ENCODE measurements at regions not wholly inside any gene's neighbourhood (a gene's known extent, or its start where the extent isn't known, plus 50 kb on each side); places are given as distances from the start of the nearest gene placed in this dataset.

DNA sequence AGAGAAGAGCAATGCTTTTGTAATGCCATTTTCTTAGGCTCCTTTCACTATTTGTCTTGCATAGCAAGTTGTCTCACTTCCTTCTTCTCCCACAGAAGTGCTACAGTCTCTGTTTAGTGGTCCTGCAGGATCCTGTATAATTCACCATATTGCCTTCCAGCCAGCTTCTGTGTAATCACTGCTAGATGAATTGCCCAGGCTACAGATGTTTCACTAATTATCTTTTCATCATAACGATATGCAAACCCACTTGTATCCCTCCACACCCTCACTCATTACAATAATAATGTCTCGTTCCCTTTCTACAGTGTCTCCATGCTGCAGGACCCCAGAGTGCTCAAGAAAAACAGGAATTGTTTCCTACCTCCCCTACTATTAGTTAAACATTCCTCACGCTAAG is 402.9 kb downstream of the TBL1XR1 start:
- DNase-seq (ENCODE audit: low spot score) = no peak

DNA sequence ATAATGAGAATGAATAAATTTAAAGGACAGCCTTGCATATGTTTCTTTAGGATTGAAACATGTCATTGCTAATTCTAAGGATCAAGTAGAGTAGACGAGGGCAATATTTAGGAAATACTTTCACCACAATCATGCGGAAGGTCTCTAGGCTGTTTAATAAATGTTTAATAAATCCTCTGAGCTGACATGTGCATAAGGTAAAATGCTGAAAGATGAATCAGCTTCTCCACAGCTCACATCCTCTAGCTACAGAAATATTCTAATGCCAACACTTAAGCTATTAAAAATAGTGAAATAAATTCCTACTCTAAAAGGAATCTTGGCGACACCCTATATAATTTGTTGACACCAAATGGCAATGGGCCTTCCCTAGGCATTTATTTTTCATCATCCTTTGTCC is 407.3 kb downstream of the TBL1XR1 start:
- no peak for DNase-seq (ENCODE audit: low spot score)

DNA sequence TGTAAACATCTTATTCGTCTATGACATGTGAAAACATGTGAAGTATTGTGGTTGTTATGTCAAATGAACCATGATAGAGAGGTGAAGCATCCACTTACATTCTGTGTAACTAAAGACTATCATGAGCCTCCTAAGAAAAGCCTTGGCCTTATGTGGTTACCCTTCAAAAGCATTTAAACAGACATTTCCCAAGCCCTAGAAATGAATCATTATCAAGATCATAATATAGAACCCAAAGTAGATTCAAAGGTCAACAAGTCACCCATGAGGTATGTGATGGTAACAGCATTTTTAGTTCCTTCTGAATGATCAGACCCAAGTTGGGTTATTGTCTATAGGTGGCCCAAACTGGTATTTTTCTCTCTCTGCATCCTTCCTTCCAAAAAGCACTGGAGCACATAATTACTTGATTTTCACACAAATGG is 408.0 kb downstream of the TBL1XR1 start:
- no peak for DNase-seq (ENCODE audit: low spot score)

DNA sequence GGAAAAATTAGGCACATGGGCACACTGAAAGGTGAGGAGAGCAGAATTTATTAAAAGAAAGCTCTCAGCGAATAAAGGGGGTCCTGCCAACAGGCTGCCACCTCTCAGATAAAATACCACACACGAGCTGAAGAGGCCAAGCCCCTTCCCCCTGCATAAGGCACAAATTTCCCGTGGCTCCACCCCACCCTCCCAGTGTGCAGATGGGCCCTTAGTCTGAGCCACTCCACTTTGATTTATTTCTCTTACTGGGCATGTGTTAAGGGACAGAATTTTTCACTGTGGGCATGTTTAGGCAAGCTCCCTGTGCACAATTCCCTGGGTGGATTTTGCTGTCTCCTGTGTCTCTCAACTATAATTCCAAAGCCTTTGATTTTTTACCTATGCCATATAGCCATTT is 409.8 kb downstream of the TBL1XR1 start:
- no peak for DNase-seq (ENCODE audit: low spot score)

DNA sequence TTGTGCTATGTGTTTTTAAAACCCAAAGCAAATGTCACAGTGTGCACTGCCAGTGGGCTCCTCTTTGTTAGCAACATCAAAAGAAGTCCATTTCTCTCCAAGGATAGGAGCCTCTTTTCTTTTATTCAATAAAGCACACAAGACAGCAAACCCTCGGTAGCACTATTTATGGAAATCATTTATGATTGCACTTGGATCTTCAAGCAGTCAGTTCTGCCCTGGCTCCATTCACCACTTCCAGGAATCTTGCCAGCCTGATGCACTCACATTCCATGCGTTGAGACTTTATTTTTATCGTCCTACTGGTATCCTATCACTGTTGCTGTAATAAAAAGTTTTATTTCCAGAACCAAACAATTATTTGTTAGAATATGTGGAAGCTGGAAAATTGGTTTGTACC is 412.1 kb downstream of the TBL1XR1 start:
- no peak for DNase-seq (ENCODE audit: low spot score)

DNA sequence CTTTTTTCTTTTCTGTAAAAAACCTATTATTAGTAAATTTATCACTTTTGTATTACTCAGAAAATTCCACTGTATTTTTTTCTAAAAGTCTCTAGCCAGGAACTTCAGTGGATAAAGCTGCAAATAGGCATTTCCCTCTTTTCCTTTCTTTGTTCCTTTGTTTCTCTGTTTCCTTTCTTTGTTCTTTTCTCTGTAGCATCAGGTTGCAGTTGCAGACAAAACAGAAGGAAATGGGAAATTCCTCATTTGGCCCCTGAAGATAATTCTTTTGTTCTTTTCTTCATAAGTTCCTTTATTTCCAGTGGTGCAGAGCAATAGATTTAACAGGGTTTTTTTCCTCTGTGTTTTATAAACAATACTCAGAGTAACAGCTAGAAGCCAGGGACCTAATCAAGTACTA is 416.5 kb downstream of the TBL1XR1 start:
- DNase-seq (ENCODE audit: low spot score) = no peak

DNA sequence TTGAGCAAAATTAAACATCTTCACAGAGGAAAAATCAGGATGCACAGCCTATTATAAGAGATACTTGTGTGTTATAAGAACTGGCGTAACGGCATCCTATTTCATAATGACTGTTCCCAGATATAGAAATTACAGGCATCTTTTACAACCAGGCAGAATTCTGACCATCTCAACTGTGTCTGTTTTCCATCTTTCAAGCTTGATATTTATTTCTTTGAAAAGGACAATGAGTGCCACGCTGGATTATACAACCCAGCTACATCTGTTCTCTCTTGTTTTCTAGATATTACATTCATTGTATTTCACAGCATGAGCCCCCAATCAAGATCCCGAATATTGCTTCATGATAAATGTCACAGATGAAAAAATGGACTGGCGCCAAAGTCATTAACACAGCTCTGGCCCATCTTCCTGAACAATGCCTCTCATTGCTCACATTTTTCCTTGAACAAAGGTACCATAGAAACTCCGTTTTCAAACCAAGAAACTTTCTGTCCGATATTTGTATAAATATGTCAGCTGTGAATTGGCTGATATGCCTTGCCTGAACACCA is 420.6 kb downstream of the TBL1XR1 start:
- DNase-seq (ENCODE audit: low spot score) = no peak

DNA sequence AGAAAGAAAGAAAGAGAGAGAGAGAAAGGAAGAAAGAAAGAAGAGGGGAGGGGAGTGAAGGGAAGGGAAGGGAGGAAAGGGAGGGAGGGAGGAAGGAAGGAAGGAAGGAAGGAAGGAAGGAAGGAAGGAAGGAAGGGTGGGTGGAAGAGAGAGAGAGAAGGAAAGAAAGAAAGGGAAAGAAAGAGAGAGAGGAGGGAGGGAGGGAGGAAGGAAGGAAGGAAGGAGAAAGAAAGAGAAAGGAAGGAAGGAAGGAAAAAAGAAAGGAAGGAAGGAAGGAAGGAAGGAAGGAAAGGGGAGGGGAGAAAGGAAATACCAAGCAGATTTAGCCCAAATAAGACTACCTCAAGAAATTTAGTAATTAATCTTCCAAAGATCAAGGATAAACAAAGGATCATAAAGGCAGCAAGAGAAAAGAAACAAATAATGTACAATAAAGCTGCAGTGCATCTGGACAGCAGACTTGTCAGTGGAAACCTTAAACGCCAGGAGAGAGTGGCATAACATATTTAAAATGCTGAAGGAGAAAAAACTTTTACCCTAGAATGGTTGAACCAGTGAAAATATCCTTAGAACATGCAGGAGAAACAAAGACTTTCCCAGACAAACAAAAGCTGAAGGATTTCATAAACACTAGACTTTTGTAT is 427.6 kb downstream of the TBL1XR1 start:
- DNase-seq (ENCODE audit: low spot score) = no peak

DNA sequence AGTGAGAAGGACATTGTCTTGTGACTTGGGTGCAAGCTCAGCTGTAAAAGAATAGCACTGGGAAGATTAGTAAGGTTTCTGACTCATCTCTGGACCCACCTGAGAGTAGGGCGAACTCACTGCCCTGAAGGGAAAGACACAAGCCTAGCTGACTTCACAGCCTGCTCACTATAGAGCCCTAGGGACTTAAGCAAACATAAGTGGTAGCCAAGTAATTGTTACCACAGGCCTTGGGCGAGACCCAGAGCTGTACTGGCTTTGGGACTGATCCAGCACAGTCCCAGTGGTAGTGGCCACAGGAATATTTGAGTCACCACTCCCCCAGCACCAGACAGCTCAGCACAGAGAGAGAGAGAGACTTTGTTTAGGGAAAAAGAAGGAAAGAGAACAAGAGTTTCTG is 429.9 kb downstream of the TBL1XR1 start:
- DNase-seq (ENCODE audit: low spot score) = no peak

DNA sequence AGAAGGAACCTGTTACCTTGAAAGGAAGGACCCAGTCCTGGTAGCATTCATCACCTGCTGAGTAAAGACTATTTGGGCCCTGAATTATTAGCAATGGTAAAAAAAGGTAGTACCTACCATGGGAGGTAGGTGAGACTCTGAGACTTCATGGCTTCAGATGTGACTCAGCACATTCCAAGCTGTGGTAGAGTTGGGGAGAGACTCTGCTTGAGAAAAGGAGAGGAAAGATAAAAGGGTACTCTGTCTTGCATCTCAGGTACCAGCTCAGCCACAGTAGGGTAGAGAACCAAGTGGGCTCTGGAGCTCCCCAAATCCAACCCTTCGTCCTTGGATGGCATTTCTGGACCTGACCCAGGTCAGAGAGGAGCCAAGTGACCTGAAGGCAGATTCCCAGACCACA is 430.4 kb downstream of the TBL1XR1 start:
- no peak for DNase-seq (ENCODE audit: low spot score)

DNA sequence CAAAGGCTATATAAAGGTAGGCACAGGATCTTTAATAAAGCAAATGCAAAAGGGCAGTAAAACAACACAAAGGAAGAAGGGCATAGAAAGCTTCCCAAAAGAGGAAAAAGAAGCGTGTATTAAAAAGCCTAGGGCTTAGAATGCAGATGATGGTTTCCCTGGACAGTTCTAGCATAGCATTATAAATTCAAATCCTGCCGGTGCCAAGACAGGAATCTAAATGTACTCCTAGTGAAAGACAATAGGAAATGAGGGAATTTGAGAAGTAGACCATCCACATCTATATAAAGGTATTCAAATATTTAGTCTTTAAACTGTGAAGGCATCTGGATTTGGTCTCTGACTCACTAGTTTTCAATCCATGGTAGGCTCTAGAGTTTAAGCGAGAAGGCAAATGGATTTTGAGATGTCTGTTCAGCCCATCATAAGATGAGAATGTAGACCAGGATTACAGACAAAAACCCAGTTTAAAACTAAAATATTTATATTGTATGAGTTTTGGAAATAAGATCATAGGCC is 431.8 kb downstream of the TBL1XR1 start:
- no peak for DNase-seq (ENCODE audit: low spot score)

DNA sequence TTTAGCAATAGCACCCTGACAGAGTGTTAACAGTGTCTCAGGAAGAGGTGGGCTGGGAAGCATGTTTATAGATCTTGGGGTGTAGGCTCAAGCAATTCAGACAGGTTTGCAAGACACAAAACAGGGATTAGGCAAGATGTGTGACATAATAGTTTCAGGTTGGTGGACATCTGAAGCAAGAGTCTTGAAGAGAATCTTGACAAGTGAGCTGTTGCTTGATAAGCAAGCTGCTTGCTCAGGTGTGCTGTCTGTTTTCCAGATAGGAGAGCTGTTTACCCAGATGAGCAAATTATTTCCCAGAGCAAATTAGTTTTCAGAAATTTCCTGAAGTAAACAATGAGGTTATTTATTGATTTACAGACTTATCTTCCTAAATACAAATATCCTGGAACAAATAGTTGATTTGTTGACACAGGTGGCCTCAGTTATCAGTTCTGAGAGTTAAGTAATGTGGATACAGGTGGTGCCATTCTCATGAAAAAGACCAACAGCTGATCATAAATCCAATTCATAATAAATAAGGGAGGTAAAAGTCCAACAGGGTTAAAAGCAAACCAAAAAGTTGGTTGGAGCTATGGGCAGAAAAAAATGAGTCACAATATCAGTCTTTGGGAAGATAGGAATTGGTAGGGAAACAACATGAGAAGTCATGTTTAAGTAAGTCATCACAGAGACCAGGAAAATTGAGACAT is 437.3 kb downstream of the TBL1XR1 start:
- DNase-seq (ENCODE audit: low spot score) = no peak

DNA sequence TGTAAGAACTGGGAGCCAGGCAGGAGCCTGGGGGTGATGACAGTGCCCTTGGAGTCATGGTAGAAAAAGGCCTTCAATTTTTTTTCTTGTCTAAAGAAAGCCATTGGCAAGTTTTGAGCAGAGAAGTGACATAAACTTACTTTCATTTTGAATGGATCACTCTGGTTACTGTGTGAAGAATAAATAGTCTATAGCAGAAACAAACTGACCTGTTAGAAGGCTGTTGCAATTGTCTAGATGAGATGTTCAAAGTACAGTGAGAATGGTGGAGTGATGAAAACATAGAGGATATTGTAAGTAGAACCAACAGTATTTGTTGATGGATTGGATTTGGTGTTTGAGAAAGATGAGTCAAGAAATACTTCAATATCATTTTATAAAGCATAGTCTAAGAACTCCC is 439.9 kb downstream of the TBL1XR1 start:
- DNase-seq (ENCODE audit: low spot score) = no peak

DNA sequence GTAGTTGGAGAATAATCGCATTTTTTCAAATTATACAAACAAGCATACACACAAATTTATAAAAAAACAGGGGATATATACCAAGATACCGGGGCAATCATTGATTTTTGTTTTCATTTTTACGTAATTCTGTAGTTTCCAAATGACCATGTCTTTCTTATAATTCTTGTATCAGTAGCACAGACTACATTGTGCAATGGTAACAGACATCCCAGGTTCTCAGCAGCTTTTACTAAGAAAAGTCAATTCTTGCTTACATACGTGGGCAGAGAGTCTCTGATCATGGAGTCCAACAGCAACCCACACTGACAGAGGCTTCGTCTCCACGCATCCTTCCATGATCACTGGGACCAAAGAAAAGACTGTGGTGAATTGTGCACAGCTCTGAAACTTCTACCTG is 441.3 kb downstream of the TBL1XR1 start:
- no peak for DNase-seq (ENCODE audit: low spot score)

DNA sequence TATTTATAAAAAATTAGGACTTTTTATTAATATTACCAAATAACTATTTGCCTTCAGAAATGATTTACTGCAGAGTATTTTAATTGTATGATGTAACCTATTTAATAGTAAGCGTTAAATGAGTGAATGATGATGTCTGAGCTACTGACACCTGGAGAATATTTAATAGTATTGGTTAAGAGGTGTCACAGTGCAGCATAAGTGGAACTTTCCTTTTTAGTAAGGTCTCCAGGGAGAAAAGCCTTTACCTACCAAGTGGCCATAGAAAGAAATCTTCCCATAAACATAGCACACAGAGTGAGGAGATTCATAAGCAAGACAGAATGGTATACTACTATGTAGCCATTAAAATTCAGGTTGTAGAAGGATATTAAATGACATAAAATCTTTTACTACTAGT is 441.7 kb downstream of the TBL1XR1 start:
- no peak for DNase-seq (ENCODE audit: low spot score)

DNA sequence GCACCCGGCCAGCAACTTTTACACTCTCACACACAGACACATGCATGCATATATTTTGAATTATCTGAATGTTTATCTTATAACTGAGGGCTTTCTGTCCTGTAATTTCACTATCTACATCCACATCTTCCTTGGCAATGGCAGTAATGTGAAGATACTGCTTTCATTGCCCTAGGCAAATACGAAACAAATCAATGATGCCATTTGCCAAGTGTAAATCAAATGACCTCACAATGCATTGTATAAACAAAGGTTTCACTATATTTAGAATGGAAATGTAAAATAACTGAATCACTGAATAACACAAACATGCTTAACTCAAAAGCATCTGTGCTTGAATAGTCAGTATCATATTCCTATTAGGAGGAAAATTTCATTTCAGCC is 455.6 kb downstream of the TBL1XR1 start:
- no peak for DNase-seq (ENCODE audit: low spot score)

DNA sequence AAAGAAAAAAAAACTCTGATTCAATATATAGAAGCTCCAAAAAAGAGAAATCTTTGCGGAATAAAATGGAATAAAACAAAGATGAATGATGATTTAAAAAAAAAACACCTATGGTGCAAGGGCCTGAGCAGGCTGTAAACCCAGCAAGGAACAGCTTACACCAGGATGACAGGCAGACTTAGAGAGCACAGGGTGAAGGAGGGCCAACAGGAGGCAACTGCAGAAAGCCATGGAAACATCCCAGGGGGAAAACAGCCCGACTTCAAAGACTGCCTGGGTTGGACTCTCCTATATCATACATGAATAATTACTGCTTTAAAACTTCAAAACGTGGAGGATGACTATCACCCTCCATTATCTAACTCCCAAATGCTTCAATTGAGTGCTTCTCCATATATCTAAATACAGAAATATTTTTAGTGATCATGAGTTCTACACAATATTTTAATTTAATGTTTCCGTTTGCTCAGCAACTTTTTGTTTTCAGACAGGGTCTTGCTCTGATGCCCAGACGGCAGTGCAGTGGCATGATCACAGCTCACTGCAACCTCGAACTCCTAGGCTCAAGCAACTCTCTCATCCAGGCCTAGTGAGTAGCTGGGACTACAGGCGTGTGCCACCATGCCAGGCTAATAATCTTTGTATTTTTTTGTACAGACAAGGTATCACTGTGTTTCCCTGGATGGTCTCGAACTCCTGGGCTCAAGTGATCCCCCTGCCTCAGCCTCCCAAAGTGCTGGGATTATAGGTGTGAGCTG is 456.2 kb downstream of the TBL1XR1 start:
- no peak for DNase-seq (ENCODE audit: low spot score)

DNA sequence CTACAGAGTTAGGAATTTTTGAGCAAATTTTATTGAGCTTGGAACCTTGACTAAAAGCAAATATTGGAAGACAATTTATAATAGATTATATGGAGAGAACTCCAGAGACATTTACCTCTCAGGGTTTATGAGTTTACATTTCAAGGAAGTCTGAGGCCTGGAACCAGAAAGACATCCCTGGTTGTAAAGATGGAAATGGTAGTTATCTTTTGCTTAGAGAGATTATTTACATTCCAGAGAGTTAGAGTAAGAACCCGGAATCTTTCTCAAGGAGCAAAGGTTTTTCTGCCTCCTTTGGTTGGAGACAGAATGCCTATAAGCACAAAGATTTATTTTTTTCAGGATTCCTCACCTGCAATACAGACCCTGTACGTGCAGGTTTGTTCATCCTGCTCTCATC is 458.1 kb downstream of the TBL1XR1 start:
- no peak for DNase-seq (ENCODE audit: low spot score)

DNA sequence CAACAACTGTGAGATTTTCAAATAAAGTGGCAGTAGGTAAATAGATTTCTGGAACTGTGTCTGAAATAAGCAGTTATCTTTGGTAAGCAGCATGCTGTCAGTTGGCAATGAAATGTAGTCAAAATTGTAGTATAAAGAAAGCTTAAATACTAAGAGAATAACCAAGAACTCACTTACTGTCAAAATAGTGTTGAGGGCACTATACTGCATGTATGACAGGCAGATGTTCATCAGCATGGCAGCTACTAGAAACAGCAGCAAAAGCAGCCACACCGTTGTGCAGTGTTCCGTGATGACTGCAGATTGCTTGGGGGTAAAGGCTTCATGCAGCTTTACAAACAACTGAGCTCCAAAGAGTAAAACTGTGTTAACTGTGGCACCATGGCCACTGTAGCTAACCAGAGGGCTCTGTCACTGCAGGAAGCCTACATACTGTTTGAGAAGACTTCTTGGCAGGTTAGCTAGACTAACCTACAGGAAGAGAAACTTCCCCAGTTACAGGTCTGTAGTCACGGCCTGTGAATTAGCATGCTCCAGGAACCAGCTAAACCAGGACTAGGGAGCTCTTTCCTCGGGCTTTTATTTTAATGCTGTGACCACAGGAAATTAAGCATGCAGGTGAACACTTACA is 459.7 kb downstream of the TBL1XR1 start:
- no peak for DNase-seq (ENCODE audit: low spot score)

DNA sequence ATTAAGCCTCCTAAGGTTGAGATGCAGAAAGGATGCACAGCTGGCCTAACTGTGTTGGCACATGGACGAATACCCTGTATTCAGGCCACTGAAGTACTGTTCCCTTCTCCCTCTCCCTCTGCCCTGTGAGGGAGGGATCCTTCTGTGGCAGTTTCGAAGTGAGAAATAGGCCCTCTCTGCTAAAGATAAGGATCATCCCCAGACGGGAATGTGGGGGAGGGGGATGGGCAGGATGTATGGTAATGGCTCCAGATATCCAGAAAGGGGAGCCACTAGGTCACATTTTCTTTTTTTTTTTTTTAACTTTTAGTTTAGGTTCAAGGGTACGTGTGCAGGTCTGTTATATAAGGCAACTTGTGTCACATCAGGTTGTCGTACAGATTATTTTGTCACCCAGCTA is 463.1 kb downstream of the TBL1XR1 start:
- no peak for DNase-seq (ENCODE audit: low spot score)

DNA sequence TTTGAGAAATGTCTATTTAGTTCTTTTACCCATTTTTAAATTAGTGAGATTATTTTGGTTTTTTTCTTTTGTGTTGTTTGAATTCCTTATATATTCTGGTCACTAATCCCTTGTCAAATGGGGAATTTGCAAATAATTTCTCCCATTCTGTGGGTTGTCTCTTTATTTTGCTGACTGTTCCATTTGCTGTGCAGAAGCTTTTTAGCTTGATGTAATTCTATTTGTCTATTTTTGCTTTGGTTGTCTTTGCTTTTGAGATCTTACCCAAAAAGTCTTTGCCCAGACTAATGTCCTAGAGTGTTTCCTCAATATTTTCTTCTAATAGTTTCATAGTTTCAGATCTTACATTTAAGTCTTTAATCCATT is 472.9 kb downstream of the TBL1XR1 start:
- no peak for DNase-seq (ENCODE audit: low spot score)

DNA sequence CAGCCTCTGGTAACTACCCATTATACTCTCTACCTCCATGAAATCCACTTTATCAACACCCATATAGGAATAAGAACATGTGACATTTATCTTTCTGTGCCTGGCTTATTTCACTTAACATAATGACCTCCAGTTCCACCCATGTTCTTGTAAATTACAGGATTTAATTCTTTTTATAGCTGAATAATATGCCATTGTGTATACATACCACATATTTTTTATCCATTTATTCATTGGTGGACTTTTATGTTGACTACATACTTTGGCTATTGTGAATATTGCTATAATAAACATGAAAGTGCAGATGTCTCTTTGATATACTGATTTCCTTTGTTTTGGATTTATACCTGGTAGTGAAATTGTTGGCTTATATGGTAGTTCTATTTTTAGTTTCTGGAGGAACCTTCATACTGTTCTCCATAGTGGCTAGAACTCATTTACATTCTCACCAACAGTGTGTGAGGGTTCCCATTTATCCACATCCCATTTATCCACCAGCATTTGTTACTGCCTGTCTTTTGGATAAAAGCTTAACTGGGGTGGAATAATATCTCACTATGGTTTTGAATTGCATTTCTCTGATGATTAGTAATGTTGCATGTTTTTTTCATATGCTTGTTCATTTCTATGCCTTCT is 473.4 kb downstream of the TBL1XR1 start:
- no peak for DNase-seq (ENCODE audit: low spot score)

Measured in HuH-7 (cell line).